Heart left ventricle (tissue), 16 donors: ENCODE measurements at regions not wholly inside any gene's neighbourhood (a gene's known extent, or its start where the extent isn't known, plus 50 kb on each side); places are given as distances from the start of the nearest gene placed in this dataset.
"Not testable (repeated sequence)": the region's sequence is repeated elsewhere in the genome, so short reads cannot be mapped to it uniquely, and the experiment has no call there.

Source experiments
- ATAC-seq, 4 donors: fragments of 200-7000 bp; cut with Tn5 transposase; one replicate each; pipeline ENCODE4 v1.9.1; 2020 to 2022; ENCODE audit warnings: moderate library complexity in 4 of 4, mild to moderate bottlenecking in 3 of 4, moderate number of reproducible peaks in 1 of 4
- DNase-seq, 5 donors: peaks; one replicate each; pipeline ENCODE4 v3.0.0-alpha.2; 2020
- H3K27ac ChIP-seq, 12 donors: fragments of 200-600 bp; sonication (generic) in 4 of 12; one replicate each; pipeline versions ENCODE4 v1.5.0 to v1.8.0; 2016 to 2022; ENCODE audit warnings: mild to moderate bottlenecking in 2 of 12
- H3K27me3 ChIP-seq, 9 donors: fragments of 200-600 bp; sonication (generic) in 2 of 9; one replicate each; pipeline versions ENCODE4 v1.5.1 to v1.8.0; 2016 to 2022; ENCODE audit warnings: mild to moderate bottlenecking in 3 of 9
- H3K36me3 ChIP-seq, 9 donors: fragments of 200-600 bp; sonication (generic) in 2 of 9; one replicate each; pipeline versions ENCODE4 v1.5.0 to v1.8.0; 2018 to 2022; ENCODE audit warnings: mild to moderate bottlenecking in 2 of 9
- H3K4me1 ChIP-seq, 12 donors: fragments of 200-600 bp; sonication (generic) in 4 of 12; one replicate each; pipeline versions ENCODE4 v1.5.0 to v1.8.0; 2016 to 2022; ENCODE audit warnings: mild to moderate bottlenecking in 3 of 12
- H3K4me3 ChIP-seq, 12 donors: fragments of 200-600 bp; sonication (generic) in 4 of 12; one replicate each; pipeline versions ENCODE4 v1.5.0 to v1.8.0; 2017 to 2022; ENCODE audit warnings: mild to moderate bottlenecking in 9 of 12, moderate library complexity in 4 of 12
- H3K9me3 ChIP-seq, 12 donors: fragments of 200-600 bp; sonication (generic) in 4 of 12; one replicate each; pipeline versions ENCODE4 v1.5.0 to v1.8.0; 2016 to 2022; ENCODE audit warnings: mild to moderate bottlenecking in 1 of 12
- POLR2A ChIP-seq, 2 donors: fragments of 450-650 bp; IDR thresholded peaks; one replicate each; pipeline ENCODE4 v1.6.1; 2017; ENCODE audit warnings: antibody characterized with exemption in 2 of 2, mild to moderate bottlenecking in 2 of 2, moderate library complexity in 2 of 2
- WGBS, 4 donors: extraction: QIAGEN DNeasy Blood & Tissue Kit in 2 of 4; methylation state at CpG; one replicate each; pipeline versions ENCODE4 v1.1.5 to v1.1.7; 2013 to 2018; 5-methylcytosine and 5-hydroxymethylcytosine counted together
- intact Hi-C, 10 donors: fragments of 100-400 bp; cut with DNase I; formaldehyde crosslinking; loops; one replicate each; pipeline versions ENCODE4 v1.11.1 to v1.14.2; 2022
- TF ChIP-seq, protein P1 (sequence below), 12 donors: fragments of 200-600 bp; sonication (generic) in 4 of 12; IDR thresholded peaks; one replicate each; pipeline versions ENCODE4 v1.5.0 to v1.8.0; 2018 to 2022; ENCODE audit warnings: antibody characterized with exemption in 12 of 12, mild to moderate bottlenecking in 5 of 12
- donor health status: ischemic (EF 13 %, LVEDD 7.1; RV severe dilation, severe dysfunction).
- donor health status: healthy with polysubstance abuse.
- donor health status: DM: no; HTN: yes; CAD: no.
- donor health status: DM: no; HTN: no; CAD: no.
- donor health status: ischemic (EF 25% LVEDD 6.9; RV normal size, moderate dysfunction).
- donor health status: ischemic (EF 25% LVEDD 5.7; RV mildly dilated, moderate dysfunction).
- donor health status: healthy.
- donor health status: DM: yes; HTN: yes; CAD: no.
- donor health status: ischemic (EF 35%, LVEDD 5.7; RV mildly dilated, moderate dysfunction).
- donor health status: nonischemic (EF 11% LVEDD 7.7; RV severe dilation, severe dysfunction).
- donor health status: DM: yes; HTN: yes; CAD: no.
- donor health status: PGD.
- donor health status: ischemic (EF 29% LVEDD 5.4; RV normal size, mild dysfunction).
- donor health status: nonischemic (EF 23%, LVEDD 6.1; RV moderate dilation, normal function).

DNA sequence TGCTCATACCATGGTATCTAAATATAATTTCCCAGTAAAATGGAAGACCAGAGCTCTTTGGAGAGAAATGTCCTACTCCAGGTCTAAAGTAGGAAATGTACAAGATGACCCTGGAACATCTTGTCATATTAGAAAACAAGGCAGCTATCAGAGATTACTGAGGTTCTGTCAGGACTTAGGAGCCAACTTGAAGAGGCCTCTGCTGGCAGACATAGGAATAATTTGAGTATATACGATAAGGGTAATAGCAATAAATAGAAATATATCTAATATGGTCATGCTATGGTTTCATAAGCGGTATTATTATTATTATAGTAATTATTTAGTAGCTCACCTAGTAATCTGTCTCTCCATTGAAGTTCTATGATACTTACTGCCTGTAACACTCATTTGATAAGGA, 224.2 kb downstream of the SOX2 start:
- Histone ChIP-seq H3K4me1 (no peaks in the 10 kb centered on the region), H3K27ac (no peak overlapping the region), H3K9me3 (no peaks in the 10 kb centered on the region), H3K27me3 (no peaks in the 10 kb centered on the region), H3K36me3 (no peaks in the 10 kb centered on the region), H3K4me3 (no peak overlapping the region)
- ATAC-seq (no peak), DNase-seq (no peak)
- 84 to 93% (median 91%) methylated on average over 2 of the region's 2 CpGs for WGBS, 4 donors
- TF ChIP-seq POLR2A (IDR thresholded peaks at IDR 0.05): no peak
- TF ChIP-seq, protein P1, sequence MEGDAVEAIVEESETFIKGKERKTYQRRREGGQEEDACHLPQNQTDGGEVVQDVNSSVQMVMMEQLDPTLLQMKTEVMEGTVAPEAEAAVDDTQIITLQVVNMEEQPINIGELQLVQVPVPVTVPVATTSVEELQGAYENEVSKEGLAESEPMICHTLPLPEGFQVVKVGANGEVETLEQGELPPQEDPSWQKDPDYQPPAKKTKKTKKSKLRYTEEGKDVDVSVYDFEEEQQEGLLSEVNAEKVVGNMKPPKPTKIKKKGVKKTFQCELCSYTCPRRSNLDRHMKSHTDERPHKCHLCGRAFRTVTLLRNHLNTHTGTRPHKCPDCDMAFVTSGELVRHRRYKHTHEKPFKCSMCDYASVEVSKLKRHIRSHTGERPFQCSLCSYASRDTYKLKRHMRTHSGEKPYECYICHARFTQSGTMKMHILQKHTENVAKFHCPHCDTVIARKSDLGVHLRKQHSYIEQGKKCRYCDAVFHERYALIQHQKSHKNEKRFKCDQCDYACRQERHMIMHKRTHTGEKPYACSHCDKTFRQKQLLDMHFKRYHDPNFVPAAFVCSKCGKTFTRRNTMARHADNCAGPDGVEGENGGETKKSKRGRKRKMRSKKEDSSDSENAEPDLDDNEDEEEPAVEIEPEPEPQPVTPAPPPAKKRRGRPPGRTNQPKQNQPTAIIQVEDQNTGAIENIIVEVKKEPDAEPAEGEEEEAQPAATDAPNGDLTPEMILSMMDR (IDR thresholded peaks at IDR 0.05): no peak
- intact Hi-C loops: no loop called here

DNA sequence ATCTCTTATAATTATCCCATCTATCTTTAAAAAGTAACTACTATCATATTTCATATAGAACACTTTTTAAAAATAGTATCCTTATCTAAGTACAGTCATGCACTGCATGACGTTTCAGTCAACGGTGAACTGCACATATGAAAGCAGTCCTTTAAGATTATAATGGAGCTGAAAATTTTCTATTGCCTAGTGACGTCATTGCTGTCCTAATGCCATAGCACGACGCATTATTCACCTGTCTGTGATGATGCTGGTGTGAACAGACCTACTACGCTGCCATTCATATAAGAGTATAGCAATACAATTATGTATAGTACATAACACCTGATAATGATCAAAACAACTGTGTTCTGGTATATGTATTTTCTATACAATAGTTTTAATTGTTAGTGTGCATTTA, 225.0 kb downstream of the SOX2 start:
- DNase-seq (no peak), ATAC-seq (no peak)
- Histone ChIP-seq H3K27ac (no peak overlapping the region), H3K4me1 (no peaks in the 10 kb centered on the region), H3K4me3 (no peak overlapping the region), H3K36me3 (no peaks in the 10 kb centered on the region), H3K9me3 (no peaks in the 10 kb centered on the region), H3K27me3 (no peaks in the 10 kb centered on the region)
- intact Hi-C loops: no loop called here
- TF ChIP-seq, protein P1 (IDR thresholded peaks at IDR 0.05): no peak
- no peak for TF ChIP-seq POLR2A (IDR thresholded peaks at IDR 0.05)
- WGBS, 4 donors: 55 to 60% (median 57%) methylated on average over 6 of the region's 6 CpGs

DNA sequence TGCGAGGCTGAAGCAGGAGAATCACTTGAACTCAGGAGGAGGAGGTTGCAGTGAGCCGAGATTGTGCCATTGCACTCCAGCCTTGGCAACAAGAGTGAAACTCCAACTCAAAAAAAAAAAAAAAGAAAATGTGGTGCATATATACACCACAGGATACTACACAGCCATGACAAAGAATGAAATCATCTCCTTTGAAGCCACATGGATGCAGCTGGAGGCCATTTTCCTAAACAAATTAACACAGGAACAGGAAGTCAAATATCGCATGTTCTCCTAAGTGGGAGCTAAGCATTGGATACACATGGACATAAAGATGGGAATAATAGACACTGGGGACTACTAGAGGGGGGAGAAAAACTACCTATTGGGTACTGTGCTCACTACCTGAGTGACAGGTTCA, 226.9 kb downstream of the SOX2 start:
- ATAC-seq, H3K9me3 ChIP-seq, H3K4me1 ChIP-seq, H3K36me3 ChIP-seq, H3K27me3 ChIP-seq, DNase-seq, H3K27ac ChIP-seq, intact Hi-C loops, H3K4me3 ChIP-seq: not testable (repeated sequence)
- 83 to 90% (median 87%) methylated on average over 3 of the region's 3 CpGs for WGBS, 4 donors

DNA sequence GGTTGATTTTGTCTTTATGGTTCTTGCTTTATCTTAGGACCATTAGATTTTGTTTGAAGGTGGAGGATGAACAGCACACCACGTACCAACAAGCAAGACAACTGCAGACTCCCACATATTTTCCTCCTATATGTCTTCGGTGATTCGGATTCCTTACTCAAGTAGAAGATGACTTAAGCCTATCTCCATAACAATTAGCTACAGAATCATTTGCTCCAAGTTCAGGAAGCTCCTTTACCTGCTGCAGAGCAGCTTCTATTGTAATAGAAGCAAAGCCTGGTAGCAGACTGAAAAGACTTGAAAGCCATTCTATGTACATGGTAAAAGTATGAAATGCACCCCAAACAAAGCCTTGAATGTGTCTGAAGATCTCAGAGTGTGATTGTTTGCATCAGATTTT, 229.0 kb downstream of the SOX2 start:
- TF ChIP-seq POLR2A (IDR thresholded peaks at IDR 0.05): no peak
- TF ChIP-seq, protein P1 (IDR thresholded peaks at IDR 0.05): no peak
- intact Hi-C loops: no loop called here
- whole genome bisulfite sequencing, 4 donors: 38 to 59% (median 46%) methylated on average over 3 of the region's 3 CpGs
- Histone ChIP-seq H3K36me3 (no peaks in the 10 kb centered on the region), H3K27ac (no peak overlapping the region), H3K4me3 (no peak overlapping the region), H3K27me3 (peaks cover 0 to 2% (median 0%) of the 10 kb centered on the region in 9 donors), H3K4me1 (no peaks in the 10 kb centered on the region), H3K9me3 (no peaks in the 10 kb centered on the region)
- DNase-seq (no peak), ATAC-seq (no peak)

DNA sequence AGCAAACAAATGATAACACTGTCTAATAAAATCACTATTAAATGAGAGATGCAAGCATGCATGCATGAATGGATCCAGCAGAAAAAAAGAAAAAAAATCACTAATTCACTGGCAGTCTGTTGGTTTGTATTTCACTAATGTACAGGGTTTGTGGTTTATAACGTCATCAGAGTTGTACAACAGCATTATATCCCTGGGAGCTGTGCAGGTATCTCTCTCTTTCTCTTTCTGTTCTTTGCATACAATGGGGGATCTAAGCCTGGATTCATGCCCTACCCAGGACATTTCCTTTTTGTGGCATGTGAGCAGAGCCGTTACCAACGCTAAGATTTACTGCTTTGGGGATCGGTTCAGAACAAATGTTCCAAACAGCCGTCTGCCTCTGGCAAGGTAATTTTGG, 229.5 kb downstream of the SOX2 start:
- intact Hi-C loops: no loop called here
- H3K36me3 ChIP-seq: no peaks in the 10 kb centered on the region
- H3K27ac ChIP-seq: no peak overlapping the region
- no peak for ATAC-seq
- TF ChIP-seq, protein P1 (IDR thresholded peaks at IDR 0.05): no peak
- no peak for TF ChIP-seq POLR2A (IDR thresholded peaks at IDR 0.05)
- no peak for DNase-seq
- no peak overlapping the region for H3K4me3 ChIP-seq
- H3K27me3 ChIP-seq: peaks cover 0 to 2% (median 0%) of the 10 kb centered on the region in 9 donors
- H3K9me3 ChIP-seq: no peaks in the 10 kb centered on the region
- WGBS, 4 donors: 46 to 60% (median 51%) methylated on average over 5 of the region's 5 CpGs
- H3K4me1 ChIP-seq: no peaks in the 10 kb centered on the region
